Transverse colon (tissue), 4 donors: ENCODE measurements at regions not wholly inside any gene's neighbourhood (a gene's known extent, or its start where the extent isn't known, plus 50 kb on each side); places are given as distances from the start of the nearest gene placed in this dataset.

Experiments used
- EP300 ChIP-seq: sonication (generic); formaldehyde crosslinking; IDR thresholded peaks from one replicate; pipeline ENCODE4 v1.6.1; 2017; ENCODE audit warnings: antibody characterized with exemption, low read depth
- POLR2A ChIP-seq: fragments of 450-650 bp; IDR thresholded peaks from one replicate; pipeline ENCODE4 v1.6.1; 2016; ENCODE audit warnings: antibody characterized with exemption, mild to moderate bottlenecking, moderate library complexity
- POLR2AphosphoS5 ChIP-seq, 3 donors: sonication (generic); formaldehyde crosslinking; IDR thresholded peaks; one replicate each; pipeline ENCODE4 v1.6.1; 2016; ENCODE audit warnings: antibody characterized with exemption in 3 of 3
- TF ChIP-seq, protein P1 (sequence below), 5 experiments: fragments of 200-600 bp in 3 of 5; fragments of 450-650 bp in 2 of 5; sonication (generic) in 3 of 5; IDR thresholded peaks; 1 replicate in 2 of 5; 2 replicates in 3 of 5; pipeline ENCODE4 v1.5.1; 2016 to 2017; ENCODE audit warnings: antibody characterized with exemption in 5 of 5, inconsistent platforms in 3 of 5, mild to moderate bottlenecking in 2 of 5, moderate library complexity in 1 of 5

DNA sequence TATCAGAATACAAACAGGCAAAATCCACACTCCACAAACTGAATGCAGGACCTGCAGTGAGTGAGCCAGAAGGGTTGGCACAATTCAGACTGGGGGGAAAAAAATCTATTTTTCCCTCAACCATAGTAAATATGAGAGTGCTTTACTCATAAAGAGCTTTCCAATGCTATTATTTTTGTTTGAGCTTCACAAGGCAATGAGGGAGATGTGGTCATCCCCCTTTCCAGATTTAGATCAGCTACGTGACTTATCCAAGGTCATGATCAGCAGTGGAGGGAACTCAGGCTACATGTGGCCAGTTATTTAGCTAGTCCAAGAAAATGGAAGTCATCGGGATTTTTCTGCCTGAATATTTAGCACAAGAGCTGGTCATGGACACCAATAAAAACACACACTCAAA, 120.4 kb upstream of the KLF7 start:
- TF ChIP-seq, protein P1, sequence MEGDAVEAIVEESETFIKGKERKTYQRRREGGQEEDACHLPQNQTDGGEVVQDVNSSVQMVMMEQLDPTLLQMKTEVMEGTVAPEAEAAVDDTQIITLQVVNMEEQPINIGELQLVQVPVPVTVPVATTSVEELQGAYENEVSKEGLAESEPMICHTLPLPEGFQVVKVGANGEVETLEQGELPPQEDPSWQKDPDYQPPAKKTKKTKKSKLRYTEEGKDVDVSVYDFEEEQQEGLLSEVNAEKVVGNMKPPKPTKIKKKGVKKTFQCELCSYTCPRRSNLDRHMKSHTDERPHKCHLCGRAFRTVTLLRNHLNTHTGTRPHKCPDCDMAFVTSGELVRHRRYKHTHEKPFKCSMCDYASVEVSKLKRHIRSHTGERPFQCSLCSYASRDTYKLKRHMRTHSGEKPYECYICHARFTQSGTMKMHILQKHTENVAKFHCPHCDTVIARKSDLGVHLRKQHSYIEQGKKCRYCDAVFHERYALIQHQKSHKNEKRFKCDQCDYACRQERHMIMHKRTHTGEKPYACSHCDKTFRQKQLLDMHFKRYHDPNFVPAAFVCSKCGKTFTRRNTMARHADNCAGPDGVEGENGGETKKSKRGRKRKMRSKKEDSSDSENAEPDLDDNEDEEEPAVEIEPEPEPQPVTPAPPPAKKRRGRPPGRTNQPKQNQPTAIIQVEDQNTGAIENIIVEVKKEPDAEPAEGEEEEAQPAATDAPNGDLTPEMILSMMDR (IDR thresholded peaks at IDR 0.05), result no peak
- TF ChIP-seq POLR2A (no peak), EP300 (no peak), POLR2AphosphoS5 (IDR thresholded peaks at IDR 0.05) (no peak)
